Skin epidermis (tissue), 12 donors: ENCODE measurements at regions not wholly inside any gene's neighbourhood (a gene's known extent, or its start where the extent isn't known, plus 50 kb on each side); places are given as distances from the start of the nearest gene placed in this dataset.

Experiments
- H3K27ac ChIP-seq, 21 experiments: fragments of 200-600 bp; sonication (generic) in 11 of 21; one replicate each; pipeline ENCODE4 v1.5.0; 2020; ENCODE audit warnings: mild to moderate bottlenecking in 3 of 21, inconsistent platforms in 2 of 21, moderate library complexity in 2 of 21
- H3K4me3 ChIP-seq, 7 experiments: fragments of 200-600 bp; sonication (generic) in 2 of 7; one replicate each; pipeline ENCODE4 v1.5.0; 2020; ENCODE audit warnings: inconsistent platforms in 2 of 7, mild to moderate bottlenecking in 2 of 7, moderate library complexity in 1 of 7

GRCh38 chr3:195011231-195011834 is 259.6 kb downstream of the XXYLT1 start:
- H3K27ac ChIP-seq, result peak overlapping the region in 1 of 21 experiments; percentile 64
- H3K4me3 ChIP-seq, result no peak overlapping the region

GRCh38 chr3:195012100-195012499 is 258.9 kb downstream of the XXYLT1 start:
- Histone ChIP-seq H3K27ac (peak overlapping the region in 1 of 21 experiments; percentile 64), H3K4me3 (no peak overlapping the region)

DNA sequence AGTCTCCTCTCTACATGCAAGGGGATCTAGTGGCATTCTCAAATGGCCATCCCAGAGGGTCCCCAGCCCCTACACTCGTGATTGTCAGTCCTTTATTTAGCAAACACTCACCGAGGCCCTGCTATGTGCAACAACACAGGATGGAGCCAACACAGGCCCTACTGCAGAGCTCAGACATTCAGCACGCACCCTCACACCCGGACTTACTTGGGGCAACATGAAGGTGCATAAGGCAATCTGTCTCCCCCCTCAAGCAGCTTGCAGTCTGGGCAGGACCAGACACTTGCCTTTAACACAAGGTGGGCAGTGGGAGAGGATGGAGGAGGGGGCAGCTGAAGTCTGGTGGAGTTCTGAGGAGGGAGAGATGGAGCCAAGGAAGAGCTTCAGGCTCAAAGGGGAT is 258.4 kb downstream of the XXYLT1 start:
- Histone ChIP-seq H3K4me3 (no peak overlapping the region), H3K27ac (peak overlapping the region in 1 of 21 experiments; percentile 50)

- H3K27ac ChIP-seq, result no peak overlapping the region
- no peak overlapping the region for H3K4me3 ChIP-seq
These were observed 257.3 kb downstream of the XXYLT1 start for GRCh38 chr3:195013411-195014361.

- no peak overlapping the region for H3K4me3 ChIP-seq
- no peak overlapping the region for H3K27ac ChIP-seq
These were observed 255.9 kb downstream of the XXYLT1 start for GRCh38 chr3:195015021-195015420.

DNA sequence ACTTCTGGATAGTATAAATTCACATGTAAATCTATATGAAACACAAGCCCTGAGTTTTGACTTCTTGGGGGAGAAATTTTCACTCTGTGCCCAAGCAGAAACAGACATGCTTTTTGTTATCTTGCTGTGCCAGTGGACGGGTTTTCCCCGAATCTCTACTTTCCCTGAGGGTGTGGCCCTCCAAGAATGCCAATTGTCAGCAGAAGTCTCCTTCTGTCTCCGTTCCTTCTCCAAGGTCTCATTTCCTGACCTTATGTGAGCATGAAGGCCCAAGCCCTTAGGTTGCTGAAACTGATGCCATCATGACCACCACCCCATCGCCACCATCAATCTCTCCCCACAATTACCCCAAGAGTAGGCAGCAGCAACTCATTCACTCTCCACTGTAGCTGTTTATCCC is 253.8 kb downstream of the XXYLT1 start:
- H3K27ac ChIP-seq, result no peak overlapping the region
- H3K4me3 ChIP-seq, result no peak overlapping the region
